ENCODE measurements at regions not wholly inside any gene's neighbourhood (a gene's known extent, or its start where the extent isn't known, plus 50 kb on each side); places are given as distances from the start of the nearest gene placed in this dataset.
"Not testable (repeated sequence)": the region's sequence is repeated elsewhere in the genome, so short reads cannot be mapped to it uniquely, and the experiment has no call there.

GRCh38 chrX:4550018-4550417, 836.6 kb upstream of the PRKX start (continued):
- TF ChIP-seq FOSB (CRISPR knock-in tag; IDR thresholded peaks at IDR 0.05) (no peak), PHF8 (IDR thresholded peaks at IDR 0.05; ENCODE audit: borderline replicate concordance, low read depth) (no peak)

GRCh38 chrX:4547213-4547836, 833.9 kb upstream of the PRKX start:
- ATAC-seq (peak; percentile 38 to 39; a peak in 2 of 6 replicates), DNase-seq (ENCODE audit: low read depth in 1 of 2, low spot score in 1 of 2) (peak; percentile 4 to 53), FAIRE-seq (peak; percentile 36)
- Histone ChIP-seq H3K27ac (no peak overlapping the region), H3K4me3 (no peak overlapping the region), H3K4me1 (no peaks in the 10 kb centered on the region), H3K9me3 (no peaks in the 10 kb centered on the region), H3K4me2 (no peak overlapping the region)
- POLR2A ChIA-PET = no interaction called here
- peak; percentile 72 to 79 for TF ChIP-seq RAD21 (conservative IDR thresholded peaks at IDR 0.05 in 1 of 2, IDR thresholded peaks at IDR 0.05 in 1 of 2)
- TF ChIP-seq CTCF (IDR thresholded peaks at IDR 0.05) = peak; percentile 59
- TF ChIP-seq SMC3 (IDR thresholded peaks at IDR 0.05) = peak; percentile 78
- no peak for TF ChIP-seq CBX2 (IDR thresholded peaks at IDR 0.05; ENCODE audit: borderline replicate concordance, low read depth)
- CTCF ChIA-PET = interaction anchor here (0.7 to 1.5 kb wide), 5 partner anchors 34 to 585 kb away, joined by 3 to 8 read pairs (median 5); no protein-coding TSS in a partner anchor
- 20% methylated on average over 13 of the region's 13 CpGs for WGBS (ENCODE audit: missing lambda C conversion rate)

- WGBS (ENCODE audit: missing lambda C conversion rate) = 39% methylated on average over 5 of the region's 5 CpGs
- DNase-seq (ENCODE audit: low read depth in 1 of 2, low spot score in 1 of 2); FAIRE-seq; H3K4me1 ChIP-seq; H3K4me2 ChIP-seq; POLR2A ChIA-PET; H3K27ac ChIP-seq; ATAC-seq; H3K9me3 ChIP-seq; H3K4me3 ChIP-seq: not testable (repeated sequence)
- CTCF ChIA-PET = interaction anchor here (1.3 to 1.5 kb wide), 2 partner anchors 567 to 584 kb away, joined by 4 to 5 read pairs; no protein-coding TSS in a partner anchor
Measured at GRCh38 chrX:4546178-4546577, 832.7 kb upstream of the PRKX start.

GRCh38 chrX:4528247-4528646, 814.8 kb upstream of the PRKX start:
- H3K4me2 ChIP-seq = no peak overlapping the region
- POLR2A ChIA-PET = no interaction called here
- no peak for ATAC-seq
- no peaks in the 10 kb centered on the region for H3K9me3 ChIP-seq
- H3K4me1 ChIP-seq = no peaks in the 10 kb centered on the region
- DNase-seq (ENCODE audit: low read depth in 1 of 2, low spot score in 1 of 2) = no peak
- no peak overlapping the region for H3K27ac ChIP-seq
- no peak for FAIRE-seq
- CTCF ChIA-PET = no interaction called here
- TF ChIP-seq FOSB (CRISPR knock-in tag; IDR thresholded peaks at IDR 0.05) (no peak), FOSL2 (IDR thresholded peaks at IDR 0.05) (no peak), FOSL2 (CRISPR knock-in tag; IDR thresholded peaks at IDR 0.05) (no peak), HDAC2 (IDR thresholded peaks at IDR 0.05) (no peak), RCOR1 (IDR thresholded peaks at IDR 0.05; ENCODE audit: low read depth, low read length) (no peak), ESRRA (IDR thresholded peaks at IDR 0.05; ENCODE audit: borderline replicate concordance, low read length) (no peak), HMGXB4 (CRISPR knock-in tag; IDR thresholded peaks at IDR 0.05; ENCODE audit: borderline replicate concordance) (no peak), EP300 (IDR thresholded peaks at IDR 0.05) (no peak), CEBPB (IDR thresholded peaks at IDR 0.05) (no peak), JUNB (IDR thresholded peaks at IDR 0.05) (no peak), ZSCAN20 (CRISPR knock-in tag; IDR thresholded peaks at IDR 0.05) (no peak), CTCF (IDR thresholded peaks at IDR 0.05) (no peak), BHLHE40 (IDR thresholded peaks at IDR 0.05; ENCODE audit: low read depth, low read length) (no peak), MYC (IDR thresholded peaks at IDR 0.05; ENCODE audit: borderline replicate concordance, low read length) (no peak), ZFP36 (IDR thresholded peaks at IDR 0.05; ENCODE audit: borderline replicate concordance, partially characterized antibody) (no peak), CHD4 (IDR thresholded peaks at IDR 0.05; ENCODE audit: borderline replicate concordance) (no peak)
- 18% methylated on average over 1 of the region's 1 CpG for WGBS (ENCODE audit: missing lambda C conversion rate)
- H3K4me3 ChIP-seq = no peak overlapping the region

Data from A549 (cell line).